NCI-H2081 (cell line): ENCODE measurements at regions not wholly inside any gene's neighbourhood (a gene's known extent, or its start where the extent isn't known, plus 50 kb on each side); places are given as distances from the start of the nearest gene placed in this dataset.
"Not testable (repeated sequence)": the region's sequence is repeated elsewhere in the genome, so short reads cannot be mapped to it uniquely, and the experiment has no call there.

Experiments used
- DNase-seq, 2 experiments: peaks; one replicate each; lab custom pipeline; 2025; lab: John Stamatoyannopoulos, UW

DNA sequence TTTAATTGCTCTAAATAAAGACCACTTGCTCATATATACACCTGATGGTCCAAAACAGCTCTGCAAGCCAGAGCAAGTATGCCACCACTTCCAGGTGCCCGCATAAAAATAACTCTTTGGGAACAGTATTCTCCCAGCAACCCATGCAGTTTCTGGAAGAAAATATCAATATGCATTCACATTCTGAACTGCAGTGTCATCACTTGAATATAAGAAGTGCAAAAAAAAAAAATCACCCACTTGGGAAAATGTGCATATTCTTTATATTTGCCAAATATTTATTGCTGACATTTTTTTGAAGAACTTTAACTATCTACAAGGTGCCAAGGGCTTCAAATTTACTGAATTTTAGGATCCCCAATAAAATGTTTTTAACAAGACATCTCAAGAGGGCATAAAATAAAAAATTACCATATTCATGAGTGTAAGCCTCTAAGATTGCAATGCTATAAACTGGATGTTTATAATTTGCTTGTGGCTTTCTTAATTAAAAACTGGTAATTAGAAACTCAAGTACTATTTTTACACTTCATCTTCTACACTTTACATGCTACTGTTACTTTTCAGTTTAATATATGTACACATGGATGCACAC lies 360.6 kb upstream of the HNRNPA3 start:
- DNase-seq: no peak

DNA sequence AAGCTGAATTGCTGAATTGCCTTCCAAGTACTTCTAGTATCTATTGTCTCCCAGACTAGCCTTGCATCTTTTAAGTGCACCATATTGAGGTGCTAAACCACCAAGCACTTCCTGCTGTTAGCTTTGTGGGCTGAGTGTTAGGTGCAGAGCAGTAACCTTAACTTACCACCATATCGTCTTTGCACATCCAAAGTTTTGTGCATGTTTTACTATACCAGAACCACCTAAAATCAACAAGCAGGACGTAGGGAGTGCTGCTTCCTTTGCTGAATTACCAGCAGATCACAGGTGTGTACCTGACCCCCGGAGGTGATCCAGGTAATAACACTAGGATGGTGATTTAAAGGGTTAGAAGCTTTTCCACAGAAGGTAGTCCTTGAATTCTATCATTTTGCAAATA lies 359.9 kb upstream of the HNRNPA3 start:
- peak in 1 of 2 experiments; percentile 58 for DNase-seq

DNA sequence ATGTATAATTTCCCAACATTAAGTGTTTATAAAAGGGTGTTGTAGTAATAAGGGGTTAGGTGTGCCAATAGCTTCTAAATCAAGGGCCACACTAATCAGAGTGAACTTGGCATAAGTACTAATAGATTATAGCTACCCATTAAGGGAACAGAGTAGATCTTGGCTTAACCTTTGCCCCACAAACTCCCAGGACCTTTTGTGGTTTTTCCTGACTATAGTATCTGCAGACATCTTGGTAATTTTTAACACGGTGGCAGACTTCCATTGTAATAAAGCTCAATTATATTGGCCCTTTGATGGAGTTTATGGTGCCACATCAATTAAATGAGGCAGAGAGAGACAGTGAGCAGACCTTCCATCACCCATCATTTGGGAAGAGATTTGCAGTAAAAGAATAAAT lies 358.5 kb upstream of the HNRNPA3 start:
- DNase-seq: peak; percentile 53 to 93

DNA sequence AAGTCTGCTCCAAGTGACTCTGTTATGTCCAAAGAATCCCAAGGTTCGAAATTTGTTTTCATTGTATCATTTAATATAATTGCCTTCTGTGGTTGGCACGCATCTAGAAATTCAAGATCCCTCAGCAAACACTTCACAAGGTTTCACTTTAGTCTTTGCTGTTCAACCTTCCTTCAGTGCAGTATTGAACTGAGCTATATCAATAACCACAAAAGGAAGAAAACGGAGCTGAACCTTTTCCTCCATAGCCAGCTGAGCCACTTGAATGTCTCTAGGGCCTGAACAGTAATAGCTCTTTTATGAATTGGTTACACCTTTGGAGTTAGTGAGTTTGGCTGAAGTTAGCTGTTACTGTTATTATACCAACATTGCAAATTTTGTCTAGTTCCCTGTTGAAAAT lies 357.7 kb upstream of the HNRNPA3 start:
- no peak for DNase-seq

DNA sequence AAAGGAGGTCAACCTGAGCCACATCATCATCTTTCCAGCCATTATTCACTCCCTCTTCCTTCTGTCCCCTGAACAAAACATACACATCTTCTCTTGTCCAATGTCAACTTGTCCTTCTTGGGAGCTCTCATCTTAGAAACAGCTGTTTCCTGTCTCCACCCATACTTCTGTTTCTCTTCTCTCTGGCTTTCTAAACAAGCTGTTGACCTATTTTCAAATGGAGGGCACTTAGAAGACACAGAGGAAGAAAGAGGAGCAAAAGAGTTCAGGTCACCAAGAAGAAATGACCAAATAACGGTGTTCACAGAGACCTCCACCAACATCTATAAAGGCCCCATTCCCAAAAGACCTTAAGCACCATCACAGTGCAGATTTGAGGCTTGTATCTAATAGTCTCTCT lies 355.9 kb upstream of the HNRNPA3 start:
- no peak for DNase-seq

DNA sequence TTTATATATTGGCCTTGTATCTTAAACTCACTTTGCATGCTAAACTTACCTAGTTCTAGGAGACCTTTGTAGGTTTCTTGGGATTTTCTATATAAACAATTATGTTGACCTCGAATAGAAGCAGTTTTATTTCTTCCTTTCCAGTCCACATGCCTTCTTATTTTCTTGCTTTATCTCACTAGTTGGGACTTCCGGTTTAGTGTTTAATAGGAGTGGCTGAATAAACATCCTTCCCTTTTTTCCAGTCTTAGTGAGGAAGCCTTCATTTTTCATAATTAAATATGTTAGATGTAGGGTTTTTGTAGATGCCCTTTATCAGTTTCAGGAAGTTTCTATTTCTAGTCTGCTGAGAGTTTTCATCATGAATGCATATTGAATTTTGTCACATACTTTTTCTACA lies 347.3 kb upstream of the HNRNPA3 start:
- no peak for DNase-seq

DNA sequence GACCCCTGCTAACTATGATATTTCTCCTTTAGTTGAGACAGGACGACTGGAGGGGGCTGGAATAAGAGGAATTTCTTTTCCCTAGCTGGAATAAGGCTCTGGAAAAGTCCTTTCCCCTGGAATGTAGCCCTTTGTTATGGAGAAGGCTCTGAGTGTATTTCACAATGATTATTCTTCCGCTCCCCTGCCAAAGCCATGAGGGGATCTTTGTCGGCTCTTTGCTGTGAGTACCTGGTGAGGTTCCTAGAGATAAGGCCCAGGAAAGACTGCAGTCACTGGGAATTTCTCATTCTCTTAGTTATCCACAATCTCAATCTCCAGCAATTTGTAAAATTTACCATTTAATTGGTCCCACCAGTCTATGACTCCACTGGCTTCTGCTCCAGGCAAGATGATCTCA lies 340.2 kb upstream of the HNRNPA3 start:
- no peak for DNase-seq

DNA sequence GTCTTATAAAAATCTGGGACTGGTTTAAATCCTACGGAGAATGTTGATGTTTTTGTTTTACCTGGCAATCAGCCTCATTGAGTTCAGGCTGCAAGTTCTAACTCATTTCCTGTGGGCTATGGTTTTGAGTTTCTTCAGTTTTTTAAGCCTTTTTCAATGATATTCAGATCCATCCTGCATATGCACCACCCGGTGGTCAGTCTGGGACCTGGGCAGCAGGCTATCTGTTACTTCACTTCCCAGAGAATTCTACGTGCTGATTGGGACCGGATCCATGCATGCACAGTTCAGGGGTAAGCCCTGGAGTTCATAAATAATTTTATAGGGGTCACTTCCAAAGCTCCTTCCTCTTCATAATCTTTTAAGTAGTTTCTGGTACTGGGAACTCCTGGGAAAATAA lies 339.2 kb upstream of the HNRNPA3 start:
- no peak for DNase-seq

DNA sequence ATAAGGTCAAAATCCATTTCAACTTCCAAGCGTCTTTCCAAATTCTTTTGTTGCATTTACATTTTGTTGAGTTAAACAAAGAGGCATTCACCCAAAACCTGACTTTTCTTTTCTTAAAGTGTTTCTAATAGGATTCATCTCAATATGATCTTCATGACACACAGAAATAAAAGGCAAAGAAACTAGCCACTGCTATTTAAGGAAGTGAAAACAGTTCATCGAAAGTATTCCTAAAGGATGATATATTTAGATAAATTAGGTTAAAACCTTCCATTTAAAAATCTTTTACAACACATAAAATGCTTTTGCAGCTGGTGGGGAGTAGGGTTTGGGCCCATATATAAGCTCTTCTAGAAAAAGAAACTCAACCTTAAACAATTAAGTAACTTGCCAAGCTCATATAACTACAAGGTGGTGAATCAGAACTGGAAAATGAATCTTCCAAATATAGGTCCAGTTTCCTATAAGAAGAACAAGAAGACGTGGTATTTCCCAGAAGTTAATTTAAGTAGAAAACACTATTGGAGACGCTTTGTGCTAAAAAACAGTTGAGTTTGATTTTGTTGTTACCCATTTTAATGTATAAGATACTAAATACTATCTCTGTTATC lies 336.0 kb upstream of the HNRNPA3 start:
- DNase-seq: no peak

DNA sequence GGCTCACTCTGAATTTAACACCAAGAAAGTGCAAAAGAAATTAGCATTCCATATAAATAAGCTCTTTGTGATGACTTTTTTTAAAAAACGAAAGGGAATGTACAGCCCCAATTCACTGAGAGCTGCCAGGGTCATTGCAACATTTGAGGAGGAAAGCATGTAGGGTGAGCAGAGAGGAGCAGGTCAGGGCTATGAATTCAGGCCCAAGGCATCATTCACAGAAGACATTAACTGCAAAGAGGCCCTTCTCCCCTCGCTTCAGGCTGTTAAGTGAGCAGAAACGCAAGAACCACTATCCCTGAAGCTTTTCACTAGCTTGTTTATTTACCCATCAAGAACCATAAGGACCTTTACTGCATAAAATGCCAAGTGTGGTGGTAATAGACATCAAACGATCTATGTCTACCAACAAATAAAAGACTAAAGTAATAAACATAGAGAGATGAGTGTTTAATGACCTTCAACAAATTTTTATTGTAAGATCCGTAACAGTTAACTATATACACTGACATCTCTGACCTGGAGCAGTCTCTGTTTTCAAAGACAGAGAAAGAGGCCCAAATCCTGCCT lies 333.1 kb upstream of the HNRNPA3 start:
- no peak for DNase-seq

DNA sequence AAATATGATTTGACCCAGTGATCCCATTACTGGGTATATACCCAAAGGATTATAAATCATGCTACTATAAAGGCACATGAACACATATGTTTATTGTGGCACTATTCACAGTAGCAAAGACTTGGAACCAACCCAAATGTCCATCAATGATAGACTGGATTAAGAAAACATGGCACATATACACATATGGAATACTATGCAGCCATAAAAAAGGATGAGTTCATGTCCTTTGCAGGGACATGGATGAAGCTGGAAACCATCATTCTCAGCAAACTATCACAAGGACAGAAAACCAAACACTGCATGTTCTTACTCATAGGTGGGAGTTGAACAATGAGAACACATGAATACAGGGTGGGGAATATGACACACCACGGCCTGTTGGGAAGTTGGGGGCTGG lies 330.5 kb upstream of the HNRNPA3 start:
- DNase-seq: not testable (repeated sequence)

DNA sequence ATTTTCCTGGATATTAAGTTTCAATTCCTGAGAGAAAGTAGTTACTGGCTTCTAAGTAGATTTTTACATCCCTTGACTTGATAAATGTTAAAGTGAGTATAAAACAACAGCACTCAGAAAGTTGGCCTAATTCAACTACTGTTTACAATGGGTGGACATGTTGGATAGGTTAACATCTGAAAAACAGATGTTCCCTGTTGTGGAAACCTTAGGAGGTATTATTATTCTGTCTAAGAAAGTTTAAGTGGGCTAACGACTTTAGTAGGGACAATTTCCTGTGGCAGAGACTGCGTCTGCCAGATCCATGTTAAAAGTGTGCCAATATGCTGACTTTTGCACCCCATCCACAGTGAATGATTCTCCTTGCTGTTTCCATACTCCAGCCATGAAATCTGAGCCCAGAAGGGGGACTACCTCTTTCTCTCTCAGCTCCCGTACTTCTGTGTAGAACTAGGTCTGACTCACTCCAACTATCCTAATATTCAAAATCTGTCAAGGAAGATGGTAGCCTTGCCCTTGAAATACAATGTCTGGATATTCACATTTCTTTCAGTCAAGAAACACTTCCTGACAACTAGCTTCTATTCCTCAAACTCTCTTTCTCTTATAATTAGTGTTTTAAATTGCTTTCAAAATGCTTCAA lies 327.5 kb upstream of the HNRNPA3 start:
- no peak for DNase-seq

DNA sequence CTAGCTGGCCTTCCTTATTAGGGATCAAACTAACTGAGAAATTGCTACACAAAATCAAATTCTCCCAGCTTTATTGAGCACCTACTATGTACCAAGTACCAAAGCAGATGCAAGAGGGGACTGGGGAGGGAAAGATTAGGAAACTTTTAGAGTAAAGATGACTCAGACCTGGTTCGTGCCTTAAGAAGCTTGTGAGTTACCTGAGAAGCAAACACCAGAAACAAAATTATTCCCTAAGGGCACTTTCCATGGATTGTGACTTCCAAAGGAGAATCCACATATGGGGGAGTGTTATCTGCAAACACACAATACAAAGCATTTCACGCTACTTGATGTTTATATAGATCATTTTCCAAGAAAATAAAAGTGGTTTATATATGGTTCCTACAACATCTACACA lies 326.9 kb upstream of the HNRNPA3 start:
- no peak for DNase-seq

DNA sequence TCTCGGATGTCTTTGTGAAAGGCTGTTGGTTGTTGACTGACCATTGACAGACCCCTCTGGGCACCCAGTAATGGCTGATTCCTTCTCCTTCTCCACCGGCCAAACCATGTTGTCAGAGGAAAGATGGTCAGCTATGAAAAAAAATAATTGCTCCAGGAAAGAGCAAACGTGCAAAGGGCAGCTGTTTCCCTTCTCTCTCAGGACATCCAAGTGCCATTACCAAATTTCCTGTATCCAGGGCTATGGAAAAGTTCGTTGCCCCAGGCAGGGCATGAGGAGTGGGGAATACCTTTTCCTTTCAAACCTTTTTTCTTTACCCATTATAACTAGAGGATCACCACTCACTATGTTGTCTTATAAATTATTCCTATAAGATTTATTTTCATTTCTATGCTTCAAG lies 321.5 kb upstream of the HNRNPA3 start:
- DNase-seq: no peak

DNA sequence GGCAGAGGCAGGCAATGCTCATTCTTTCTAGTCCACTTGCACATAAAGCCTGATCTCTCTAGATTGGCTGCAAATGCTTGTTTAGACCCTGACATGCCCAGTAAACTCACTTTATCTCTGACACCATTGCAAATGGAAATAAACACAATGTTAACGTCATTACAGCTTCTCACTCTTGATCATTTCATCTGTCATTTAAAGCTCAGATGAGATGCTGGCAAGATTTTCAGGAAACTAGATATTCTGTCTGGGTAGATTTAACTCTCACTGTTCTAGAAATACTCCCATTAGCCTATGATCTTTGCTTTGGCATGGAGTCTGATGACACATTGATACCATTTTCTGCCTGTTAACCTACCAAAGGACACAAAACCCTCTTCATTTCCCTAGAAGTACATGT lies 320.7 kb upstream of the HNRNPA3 start:
- DNase-seq: peak in 1 of 2 experiments; percentile 16

DNA sequence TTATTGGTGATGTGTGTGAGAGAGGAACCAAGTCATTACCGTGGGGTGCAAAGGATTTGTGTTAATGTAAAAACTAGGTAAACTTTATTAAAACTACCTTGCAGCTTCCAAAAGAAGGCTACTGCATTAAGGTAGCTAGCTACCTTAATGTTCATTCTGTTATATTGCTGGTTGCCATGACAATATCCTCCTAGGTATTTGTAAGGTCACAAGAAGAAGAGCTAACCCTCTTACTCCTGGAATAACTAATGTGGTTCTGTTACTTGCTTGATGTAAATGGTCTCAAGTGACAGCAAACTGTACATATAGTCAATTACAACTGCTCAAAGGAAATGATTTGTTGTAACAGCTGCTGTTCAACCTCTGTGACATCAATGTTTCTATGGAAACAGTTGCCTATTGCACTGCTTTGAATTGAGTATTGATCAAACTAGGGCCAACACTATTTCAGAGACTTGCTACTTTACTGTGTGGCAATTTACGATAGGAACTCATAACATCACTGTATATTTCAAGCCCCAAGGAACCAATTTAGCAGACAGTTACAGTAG lies 319.8 kb upstream of the HNRNPA3 start:
- DNase-seq: peak; percentile 57 to 89

DNA sequence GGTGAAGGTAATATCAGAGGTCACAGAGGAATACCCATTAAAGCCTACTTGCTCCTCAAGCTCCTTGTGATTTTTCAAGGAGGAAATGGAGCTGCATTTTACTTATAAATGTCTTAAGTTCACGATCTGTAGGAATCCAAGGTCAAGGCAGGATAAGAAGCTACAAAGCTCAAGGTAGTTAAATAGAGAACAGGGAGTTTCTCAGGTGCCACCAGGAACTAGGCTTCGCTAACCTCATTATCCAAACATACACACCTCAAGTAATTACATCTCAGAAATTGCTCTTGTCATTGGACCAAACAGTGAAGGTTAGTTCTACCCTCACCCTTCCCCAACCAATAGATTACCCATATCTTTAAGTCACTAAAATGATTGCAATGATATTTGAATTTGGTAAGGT lies 317.4 kb upstream of the HNRNPA3 start:
- DNase-seq: no peak

DNA sequence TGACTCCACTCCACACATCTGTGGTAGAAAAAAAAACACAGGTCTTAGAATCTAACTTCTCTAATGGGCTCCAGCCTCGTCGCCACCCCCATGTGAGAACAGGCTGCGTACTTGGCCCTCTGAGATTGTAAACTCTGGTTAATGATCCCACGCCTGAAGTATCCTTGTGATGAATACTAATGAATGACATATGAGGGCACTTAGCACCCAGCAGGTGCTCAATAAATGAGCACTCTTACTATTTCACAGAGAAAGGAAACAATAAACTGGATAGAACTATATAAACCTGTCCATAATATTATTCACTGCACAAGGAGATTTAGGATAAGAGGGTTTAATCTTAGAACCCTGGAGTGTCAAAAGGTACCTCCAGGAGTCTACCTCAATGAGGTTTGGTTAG lies 310.1 kb upstream of the HNRNPA3 start:
- peak in 1 of 2 experiments; percentile 14 for DNase-seq

DNA sequence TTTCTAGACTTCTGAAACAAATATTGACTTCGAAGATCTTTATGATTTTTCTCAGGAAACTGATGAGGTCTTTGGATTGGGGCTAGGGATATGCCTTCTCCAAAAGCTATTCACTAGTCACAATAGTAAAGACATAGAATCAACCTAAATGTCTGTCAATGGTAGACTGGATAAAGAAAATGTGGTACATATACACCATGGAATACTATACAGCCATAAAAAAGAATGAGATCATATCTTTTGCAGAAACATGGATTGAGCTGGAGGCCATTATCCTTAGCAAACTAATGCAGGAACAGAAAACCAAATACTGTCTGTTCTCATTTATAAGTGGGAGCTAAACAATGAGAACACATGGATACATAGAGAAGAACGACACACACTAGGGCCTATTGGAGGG lies 308.5 kb upstream of the HNRNPA3 start:
- not testable (repeated sequence) for DNase-seq

DNA sequence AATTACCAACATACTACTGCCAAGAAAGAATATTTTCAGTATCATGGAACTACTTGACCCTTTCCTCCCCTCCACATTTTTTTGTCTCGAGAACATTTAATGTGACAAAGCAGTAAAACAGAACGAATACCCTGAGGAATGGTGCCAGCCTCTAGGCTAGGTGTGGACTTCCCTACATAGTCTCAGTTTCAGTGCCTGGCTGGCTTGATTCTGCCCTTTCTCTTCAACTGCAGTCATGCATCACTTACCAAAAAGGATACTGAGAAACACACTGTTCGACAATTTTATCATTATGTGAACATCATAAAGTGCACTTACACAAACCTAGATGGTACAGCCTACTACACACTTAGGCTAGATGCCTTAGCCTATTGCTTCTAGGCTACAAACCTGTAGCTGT lies 305.3 kb upstream of the HNRNPA3 start:
- DNase-seq: no peak

DNA sequence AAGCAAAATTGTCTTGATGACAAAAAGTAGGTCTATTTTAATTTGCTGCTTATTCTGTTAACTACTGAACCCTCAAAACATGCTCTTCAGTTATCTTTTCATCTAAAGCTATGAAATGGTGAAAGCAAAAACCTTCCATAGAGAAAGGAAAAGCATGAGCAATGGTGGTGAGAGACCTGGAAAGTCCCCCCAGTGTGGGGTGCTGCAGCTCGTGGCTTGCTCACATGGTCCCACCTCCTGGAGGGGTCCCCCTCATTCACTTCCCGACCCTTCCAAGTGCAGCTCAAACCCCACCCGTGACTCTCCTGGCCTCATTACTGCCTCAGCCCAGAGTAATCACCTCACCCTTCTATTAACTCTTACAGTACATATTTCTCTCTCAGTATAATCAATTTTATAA lies 301.8 kb upstream of the HNRNPA3 start:
- no peak for DNase-seq

DNA sequence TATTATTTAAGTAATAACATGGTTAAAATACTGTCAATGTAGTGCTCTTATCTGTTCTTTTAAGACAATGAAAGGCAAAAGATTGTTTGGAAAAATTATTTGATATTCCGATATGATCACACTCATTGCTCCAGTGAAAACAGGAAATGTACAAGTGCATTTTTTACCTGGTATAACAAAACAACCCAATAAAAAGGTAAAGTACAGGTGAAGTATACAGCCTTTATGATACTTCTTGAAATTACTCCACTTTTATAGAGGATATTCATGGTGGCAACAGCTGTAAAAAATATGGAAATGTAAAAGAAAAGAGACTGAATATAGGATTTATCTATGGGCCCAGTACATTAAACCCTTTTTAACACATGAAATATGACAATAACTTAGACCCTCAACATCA lies 298.6 kb upstream of the HNRNPA3 start:
- DNase-seq: no peak

DNA sequence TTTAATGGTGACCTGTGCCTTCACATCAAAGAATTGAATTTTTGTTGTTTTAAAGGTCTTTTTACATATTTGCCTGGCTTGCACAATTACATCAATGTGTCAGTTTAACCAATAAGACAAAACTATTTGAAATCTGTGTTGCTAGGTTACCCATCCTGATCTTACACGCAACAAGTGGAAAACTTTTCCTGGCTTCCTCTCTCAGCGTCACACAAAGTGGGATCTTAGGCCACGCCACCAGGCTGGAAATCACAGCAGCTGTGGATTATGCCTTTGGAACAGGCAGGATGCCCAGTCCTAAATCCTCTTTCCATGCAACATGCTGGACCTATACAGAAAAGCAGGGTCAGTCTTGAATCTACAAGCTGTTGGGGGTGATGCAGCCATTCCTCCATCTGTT lies 298.2 kb upstream of the HNRNPA3 start:
- DNase-seq: no peak
